Cerebellar cortex (tissue), 1 donor: ENCODE measurements at regions not wholly inside any gene's neighbourhood (a gene's known extent, or its start where the extent isn't known, plus 50 kb on each side); places are given as distances from the start of the nearest gene placed in this dataset.

Source experiments
- DNase-seq: peaks from one replicate; pipeline ENCODE4 v3.0.0-alpha.2; 2015; ENCODE audit warnings: low spot score

DNA sequence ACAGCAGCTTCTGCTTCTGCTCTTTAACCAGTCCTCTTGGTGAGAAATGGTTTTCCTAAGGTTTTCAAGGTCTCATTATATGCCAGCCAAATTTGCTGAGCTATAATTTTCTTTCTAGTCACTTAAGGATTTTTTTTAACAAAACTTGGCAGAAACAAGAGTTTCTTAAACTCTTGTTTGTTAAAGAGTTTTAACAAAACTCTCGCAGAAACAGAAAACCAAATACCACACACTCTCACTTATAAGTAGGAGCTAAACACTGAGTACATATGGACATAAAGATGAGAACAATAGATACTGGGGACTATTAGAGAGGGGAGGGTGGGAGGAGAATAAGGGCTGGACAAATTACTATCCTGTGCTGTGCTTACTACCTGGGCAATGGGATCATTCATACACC lies 908.3 kb downstream of the TUSC7 start:
- DNase-seq: no peak

DNA sequence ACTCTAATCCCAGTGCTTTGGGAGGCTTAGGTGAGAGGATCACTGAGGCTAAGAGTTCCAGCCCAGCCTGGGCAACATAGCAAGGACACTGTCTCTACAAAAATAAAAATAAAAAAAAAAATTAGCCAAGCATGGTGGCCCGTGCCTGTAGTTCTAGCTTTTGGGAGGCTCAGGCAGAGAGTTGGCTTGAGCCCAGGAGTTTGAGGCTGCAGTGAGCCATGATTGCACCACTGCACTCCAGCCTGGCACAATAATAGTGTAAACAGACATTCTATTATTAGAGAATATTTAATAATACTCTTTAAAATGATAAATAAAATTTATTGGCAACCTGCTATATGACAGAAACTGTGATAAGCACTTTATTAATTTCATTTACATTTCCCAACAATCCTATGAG lies 908.9 kb downstream of the TUSC7 start:
- no peak for DNase-seq

DNA sequence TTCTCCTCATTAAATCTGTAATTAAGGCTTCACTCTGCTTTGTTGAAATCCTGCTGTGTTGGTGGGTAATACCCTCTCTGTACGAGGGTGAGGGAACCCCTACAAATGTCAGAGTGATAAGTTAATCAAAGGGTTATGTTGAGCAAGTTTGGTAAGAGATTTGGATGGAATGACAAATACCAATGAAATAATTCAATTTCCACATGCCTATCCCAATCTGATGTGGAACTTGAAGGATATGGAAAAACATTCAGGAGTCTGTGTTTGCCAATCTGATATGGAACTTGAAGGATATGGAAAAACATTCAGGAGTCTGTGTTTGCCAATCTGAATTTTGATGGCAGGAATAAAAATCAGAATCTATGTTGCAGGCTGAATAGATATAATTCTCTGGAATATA lies 910.2 kb downstream of the TUSC7 start:
- DNase-seq: no peak

DNA sequence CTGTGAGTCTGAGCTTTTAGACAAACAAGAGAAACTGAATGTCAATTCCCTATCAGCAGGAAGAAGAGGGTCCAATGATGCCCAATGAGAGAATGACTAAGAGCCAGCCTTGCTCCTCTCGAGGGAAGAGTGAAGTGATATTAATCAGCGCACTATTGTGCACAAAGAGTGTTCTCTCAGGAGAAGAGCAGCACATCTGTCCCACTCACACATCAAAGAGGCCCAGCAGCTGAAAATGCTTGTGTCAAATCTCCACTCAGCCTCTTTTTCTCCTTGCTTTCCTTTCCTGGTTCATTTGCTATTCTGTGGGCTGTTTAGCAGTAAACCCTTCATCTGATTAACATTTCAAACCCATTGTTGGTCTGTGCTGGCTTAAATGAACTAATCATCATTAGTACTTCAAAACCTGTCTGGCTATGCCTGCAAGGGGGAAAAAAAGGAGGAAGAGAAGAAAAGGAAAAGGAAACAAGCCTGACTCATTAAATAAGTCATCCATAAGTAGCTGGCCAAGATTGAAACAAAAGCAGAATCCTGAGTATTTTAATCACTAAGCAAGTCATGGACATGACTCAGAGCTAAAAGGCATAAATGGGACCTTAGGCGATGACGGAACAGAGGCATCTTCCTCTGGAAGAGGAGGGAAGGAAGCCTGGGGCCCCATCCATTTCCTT lies 912.7 kb downstream of the TUSC7 start:
- DNase-seq: no peak

DNA sequence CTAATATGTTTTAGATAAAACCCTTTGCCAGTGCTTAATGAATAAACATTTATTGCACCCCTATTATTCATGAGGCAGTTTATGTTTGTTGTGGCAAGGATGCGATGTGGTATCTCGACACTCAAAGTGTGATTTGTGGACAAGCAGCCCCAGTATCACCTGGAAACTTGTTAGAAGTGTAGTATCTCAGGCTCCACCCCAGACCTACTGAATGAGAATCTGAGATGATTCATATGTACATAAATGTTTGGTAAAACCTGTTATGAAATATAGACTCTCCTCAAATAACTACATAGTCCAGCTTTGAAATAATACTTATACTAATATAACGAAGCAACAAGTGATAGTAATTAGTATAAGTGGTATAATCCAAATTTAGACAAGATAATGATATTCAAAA lies 914.8 kb downstream of the TUSC7 start:
- no peak for DNase-seq

DNA sequence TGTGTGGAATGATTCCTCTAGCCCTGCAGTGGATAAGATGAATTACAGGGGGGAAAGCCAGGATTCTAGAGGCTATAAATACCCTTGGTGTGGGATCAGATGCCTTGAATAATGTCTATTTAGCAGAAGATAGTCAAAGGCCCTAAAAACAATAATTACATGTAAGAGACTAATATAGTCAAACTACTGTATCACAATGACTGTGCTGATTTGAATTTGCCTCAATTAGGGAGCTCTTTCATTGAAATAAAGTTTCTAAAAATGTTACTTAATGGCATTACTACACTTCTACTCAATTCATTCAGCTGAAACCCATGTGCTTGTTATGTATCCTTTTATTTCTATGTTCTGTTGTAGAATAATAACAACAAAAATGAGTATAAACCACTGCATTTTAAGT lies 915.6 kb downstream of the TUSC7 start:
- no peak for DNase-seq

DNA sequence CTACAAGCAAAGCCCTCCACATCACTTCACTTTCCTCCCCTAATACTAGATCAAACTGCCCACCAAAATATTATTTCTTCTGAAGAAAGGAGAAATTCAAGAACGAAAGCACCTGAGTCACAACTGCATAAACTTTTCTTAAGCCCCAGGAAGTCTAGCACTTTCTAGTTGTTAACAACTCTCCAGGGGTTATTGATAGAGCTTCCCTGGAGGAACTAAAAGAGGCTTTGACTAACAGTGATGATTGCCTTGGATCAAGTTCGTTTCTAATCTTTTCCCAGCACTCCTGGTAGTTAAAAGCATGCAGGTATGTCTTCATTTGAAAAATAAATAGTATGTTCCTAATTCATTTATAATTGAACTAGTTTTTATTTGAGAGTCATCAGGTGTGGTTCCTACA lies 917.0 kb downstream of the TUSC7 start:
- no peak for DNase-seq

DNA sequence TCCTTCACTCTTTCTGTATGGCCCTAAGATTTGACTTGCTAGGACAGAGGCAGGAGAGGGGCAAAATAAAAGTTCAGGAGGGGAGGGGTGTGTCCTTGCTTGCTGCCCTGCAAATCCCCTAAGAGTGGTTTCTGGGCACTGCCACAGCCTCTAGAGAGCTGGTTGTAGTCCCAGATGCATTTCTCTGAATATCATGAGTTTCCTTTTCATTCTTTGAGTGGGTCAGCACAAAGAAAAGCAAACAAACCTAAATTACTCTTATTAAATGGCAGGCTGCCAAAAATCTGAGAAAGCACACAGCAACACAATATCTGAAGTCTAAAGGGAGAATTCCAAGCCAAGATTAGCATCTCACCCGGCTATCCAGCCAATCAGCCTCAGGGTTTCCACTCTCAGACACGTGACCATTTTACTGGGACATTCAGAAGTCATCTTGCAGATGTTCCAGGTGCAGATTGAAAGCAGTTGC lies 919.3 kb downstream of the TUSC7 start:
- DNase-seq: peak; percentile 1

DNA sequence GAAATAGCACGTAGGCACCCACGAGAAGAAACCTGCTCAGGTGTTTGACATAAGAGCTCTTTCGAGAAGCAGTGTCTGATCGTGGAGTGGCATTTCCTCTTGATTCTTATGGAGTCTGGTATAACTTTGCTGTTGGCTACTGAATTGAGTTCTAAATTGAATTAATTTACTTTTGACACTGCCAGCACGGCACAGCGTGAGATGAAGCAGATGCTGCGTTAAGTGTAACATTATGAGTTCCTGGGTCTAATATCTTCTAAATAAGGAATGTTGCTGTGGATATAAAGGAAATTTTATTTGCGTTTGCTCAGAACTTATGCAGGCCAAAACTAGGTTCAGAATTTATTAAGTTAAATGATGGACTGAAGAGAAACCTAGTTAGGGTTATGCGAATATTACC lies 919.9 kb downstream of the TUSC7 start:
- DNase-seq: no peak

DNA sequence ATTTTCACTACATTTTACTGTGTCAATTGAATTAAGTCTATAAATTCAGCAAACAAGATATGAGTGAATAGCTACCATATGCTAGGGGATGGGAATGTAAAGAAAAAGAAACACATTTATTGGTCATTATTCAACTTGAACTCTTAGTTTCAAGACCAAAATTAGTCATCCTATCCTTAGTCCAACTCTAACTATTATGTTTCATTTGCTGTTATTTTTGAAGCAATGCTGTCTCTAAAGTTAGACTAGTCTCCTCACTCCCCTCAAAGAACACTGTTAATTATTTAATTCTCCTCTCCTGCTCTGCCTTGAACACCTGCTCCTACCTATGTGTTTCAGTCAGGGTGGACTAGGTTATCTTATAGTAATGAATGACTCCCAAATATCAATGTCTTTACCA lies 920.9 kb downstream of the TUSC7 start:
- no peak for DNase-seq

DNA sequence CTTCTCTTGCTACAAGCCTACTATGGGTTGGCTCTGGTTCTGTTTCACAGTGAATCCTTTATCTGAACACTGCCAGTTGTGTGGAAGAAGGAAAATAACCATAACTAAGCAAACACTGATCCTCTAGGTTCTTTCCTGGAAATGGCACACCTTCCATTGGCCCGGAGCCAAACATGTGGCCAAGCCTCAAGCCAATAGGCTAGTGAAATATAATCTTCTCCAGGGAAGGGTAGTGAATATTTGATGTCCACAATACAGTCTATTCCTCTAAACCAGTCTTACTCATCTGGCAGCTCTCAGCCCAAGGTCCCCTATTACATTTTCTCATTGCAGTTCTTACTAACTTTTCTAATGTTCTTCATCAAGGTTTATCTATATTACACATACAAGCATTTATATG lies 921.3 kb downstream of the TUSC7 start:
- DNase-seq: no peak

DNA sequence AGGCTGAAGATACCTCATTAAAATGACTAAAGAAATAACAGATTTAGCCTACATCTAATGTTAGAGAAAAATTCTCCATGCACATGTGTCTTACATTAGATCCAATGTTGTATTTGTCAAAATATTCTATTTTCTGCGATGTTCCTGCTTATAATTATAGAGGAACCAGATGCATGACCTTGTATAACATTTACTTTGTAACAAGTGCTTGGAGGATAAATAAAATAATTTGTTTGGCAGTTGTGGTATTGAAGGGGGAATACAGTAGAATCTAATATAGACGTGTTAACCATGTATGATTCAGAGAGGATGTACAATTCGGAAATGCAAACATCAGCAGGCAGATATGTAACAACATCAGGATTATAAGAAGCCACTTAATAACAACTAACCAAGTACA lies 922.2 kb downstream of the TUSC7 start:
- no peak for DNase-seq

DNA sequence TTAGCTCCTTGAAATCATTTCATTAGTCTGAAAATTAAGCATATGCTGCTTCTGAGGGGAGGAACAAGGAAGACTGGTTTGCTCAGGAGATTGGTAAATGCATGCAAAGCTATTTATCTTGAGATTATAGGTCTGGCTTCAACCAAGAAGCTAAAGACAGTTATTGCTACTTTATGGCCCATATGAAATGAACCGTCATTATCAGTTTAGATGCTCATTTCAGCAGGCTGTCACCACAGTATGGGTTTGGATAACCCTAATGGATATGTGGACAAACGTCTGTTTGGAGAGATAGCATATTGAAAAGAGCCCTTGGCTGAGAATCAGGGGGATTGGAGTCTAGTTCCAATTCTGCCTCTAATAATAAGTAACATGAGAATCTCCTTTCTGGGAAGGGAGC lies 922.6 kb downstream of the TUSC7 start:
- no peak for DNase-seq

DNA sequence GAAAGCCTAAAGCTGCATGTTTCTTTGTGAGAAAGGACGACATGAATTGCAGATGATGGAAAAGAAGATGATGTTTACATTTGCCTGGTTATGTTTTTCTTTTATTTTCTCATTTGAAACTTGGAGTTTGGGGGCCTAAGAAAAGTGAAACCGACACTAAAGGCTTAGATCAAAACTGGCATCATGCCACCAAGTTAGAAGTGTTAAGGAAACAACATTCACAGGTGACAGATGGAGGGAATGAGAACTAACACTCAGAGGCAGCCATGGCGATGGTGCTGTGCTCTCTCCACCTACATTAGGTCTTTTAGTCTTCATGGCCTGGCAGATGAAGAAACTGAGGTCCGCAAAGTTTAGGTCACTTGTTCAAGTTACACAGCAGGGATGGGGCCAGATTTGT lies 923.6 kb downstream of the TUSC7 start:
- no peak for DNase-seq

DNA sequence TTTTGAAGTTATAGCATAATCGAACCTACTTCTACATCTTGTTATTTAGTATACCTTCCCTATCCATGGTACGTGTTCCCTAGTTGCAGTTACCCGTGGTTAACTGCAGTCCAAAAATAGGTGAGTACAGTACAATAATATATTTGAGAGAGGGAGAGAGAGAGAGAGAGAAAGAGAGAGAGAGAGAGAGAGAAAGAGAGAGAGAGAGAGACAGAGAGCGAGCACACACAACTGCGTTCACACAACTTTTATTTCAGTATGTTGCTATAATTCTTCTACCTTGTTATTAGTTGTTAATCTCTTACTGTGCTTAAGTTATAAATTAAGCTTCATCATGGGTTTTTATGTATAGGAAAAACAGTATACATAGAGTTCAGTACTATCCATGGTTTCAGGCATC lies 928.1 kb downstream of the TUSC7 start:
- DNase-seq: no peak

DNA sequence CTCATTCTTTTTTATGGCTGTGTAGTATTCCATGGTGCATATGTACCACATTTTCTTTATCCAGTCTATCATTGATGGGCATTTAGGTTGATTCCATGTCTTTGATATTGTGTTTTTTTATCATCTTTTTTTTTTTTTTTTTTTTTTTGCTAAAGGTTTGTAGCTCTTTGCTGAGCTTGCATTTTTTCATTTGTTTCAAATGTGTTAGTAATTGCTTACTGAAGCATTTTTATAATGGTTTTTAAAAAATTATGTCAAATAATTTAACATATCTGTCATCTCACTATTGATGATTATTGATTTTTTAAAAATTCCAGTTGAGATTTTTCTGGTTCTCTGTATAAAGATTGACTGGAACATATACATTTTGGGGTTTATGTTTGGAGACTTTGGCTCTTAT lies 934.6 kb downstream of the TUSC7 start:
- DNase-seq: no peak

DNA sequence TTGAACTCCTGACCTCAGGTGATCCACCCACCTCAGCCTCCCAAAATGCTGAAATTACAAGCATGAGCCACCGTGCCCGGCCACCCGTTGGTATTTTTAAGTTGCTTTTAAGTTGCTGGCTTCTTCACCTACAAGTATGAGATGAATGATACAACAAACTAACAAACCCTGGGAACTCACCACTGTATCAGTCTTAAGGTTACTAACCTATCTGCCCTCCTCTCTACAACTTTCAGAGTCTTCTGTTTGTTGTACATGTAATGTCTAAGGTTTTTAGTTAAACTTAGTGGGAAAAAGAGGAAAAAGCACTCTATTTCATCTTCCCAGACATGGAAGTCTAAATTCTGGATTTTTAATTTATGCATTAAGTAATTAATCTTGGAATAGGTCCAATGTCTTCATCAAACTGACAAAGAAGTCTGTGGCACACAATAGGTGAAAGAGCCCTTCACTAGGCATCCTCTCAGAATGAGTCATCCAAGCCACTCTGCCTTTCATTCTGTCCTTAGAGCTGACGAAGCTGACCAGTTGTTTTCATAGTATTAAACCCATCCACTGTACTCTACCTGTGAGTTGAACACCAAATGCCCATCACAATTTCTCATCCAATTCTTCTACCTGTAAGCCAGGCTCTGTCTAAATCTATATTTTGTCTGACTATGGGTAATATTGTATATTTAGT lies 936.1 kb downstream of the TUSC7 start:
- no peak for DNase-seq

DNA sequence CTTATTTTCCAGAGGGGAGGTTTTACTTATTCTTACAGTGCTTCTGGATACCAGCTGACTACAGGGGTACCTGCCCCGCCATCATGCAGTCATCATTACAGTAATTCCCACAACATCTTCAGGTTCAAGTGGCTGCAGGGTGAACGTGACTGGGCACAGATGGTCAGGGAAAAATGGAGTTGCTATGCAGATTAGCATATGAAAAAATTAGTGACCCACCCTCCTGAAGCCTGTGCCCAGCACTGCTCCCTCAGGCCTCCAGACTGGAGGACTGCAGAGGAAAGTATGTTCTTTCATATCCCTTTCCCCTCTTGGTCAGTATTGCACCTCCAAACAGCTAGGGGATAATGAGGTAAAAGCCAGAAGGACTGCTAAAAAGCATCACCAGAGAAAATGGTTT lies 937.9 kb downstream of the TUSC7 start:
- no peak for DNase-seq

DNA sequence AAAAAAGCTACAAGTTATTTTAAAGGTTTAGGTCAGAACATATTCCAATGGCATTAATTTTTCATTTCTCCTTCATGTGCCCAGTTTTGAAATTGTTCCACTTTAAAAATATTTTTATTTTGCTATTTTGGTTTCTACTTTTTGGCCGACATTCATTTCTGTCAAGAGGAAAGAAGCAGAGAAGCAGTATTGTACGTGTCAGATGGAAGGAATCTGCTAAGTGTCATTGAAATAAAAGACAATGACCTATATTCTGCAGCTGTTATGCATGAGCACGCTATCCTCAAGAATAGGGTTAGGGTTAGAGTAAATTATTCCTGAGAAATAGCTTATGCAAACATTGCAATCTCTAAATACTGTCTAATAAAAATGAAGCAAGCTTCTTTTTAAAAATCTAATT lies 941.7 kb downstream of the TUSC7 start:
- no peak for DNase-seq

DNA sequence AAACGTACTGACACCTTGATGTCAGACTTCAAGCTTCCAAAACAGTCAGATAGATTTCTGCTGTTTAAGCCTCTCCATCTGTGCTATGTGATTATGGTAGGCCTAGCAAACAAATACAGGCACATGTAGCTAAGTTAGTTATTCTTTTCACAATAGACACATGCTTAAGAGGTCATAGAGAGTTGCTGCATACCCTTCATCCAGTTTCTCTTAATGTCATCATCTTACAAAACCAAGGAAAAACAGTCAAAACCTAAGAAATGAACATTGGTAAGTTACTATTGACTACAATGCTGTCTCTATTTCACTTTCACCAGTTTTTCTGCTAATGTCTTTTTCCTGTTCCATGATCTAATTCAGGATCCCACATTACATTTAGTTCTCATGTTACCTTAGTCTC lies 946.8 kb downstream of the TUSC7 start:
- no peak for DNase-seq

DNA sequence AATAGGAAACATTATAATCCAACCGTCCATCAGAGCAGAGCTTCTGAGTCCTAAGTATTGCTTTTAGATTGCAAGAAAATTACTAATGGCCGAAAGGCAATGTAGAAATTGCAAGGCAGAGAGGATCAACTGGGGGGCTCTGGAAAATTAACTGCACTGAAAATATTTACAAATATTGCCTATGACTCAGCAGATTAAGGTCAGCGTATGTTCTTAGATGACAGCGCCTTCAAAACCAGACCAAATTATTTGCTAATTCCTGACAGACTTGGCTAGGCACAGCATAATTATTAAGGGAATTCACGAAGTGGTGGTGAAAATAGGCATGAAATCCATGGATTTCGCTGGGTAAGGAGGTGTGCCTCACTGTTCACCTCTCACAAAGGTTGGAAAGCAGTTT lies 947.7 kb downstream of the TUSC7 start:
- DNase-seq: no peak

DNA sequence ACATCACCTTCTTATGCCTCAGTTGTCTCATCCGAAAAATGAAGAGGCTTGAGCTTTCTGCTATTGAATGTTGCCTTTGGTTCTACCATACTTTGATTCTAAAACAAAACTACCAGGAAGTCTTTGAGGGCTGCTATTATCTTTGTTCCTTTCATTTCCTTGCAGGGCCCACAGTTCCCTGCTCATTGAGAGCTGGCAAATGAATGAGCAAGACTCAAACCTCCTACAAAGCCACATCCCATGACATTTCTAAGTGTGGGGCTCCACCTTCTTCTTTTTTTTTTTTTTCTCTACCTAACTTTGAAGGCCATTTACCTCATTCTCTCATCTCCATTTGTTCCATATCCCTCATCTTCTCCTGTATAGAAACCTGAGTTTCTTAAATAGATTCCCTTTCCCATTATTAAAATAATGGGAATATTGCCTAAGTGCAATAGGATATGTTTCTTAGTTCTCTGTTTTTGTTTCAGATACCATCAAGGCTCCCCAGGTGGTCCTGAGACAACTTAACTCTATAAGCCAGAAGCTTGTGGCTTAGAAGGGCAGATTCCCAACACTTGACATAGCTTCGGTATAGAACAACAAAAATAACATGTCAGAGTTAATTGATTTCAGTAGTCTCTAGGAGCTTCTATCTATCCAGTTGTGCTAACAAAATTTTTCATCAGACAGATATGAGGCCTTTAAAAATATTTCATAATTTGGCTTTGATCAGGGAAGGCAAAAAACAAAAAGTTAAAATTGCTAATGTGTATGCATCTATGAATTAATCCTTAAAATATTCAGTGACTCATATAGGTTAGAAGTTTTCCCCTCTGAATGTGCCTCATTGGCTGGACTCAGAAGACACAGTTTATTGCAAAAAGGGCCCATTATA lies 951.6 kb downstream of the TUSC7 start:
- DNase-seq: no peak

DNA sequence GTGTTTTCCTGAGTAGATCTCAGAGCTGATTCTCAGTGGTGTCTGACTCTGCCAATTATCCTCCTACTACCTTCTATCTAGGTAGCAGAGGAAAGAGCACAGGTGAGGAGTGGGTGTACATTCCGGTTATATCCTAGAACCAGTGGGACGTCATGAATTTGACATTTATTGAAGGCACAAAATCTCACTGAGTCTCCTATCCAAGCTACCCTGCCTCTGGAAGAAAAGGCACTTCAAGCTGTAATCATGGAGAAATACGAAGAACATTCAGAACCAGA lies 952.2 kb downstream of the TUSC7 start:
- DNase-seq: no peak
